GM12878 (cell line): ENCODE measurements at regions not wholly inside any gene's neighbourhood (a gene's known extent, or its start where the extent isn't known, plus 50 kb on each side); places are given as distances from the start of the nearest gene placed in this dataset.

ENCODE experiments used
- ATAC-seq: fragments of 200-7000 bp; cut with Tn5 transposase; 3 replicates; pipeline ENCODE4 v1.9.1; 2020; ENCODE audit warnings: mild to moderate bottlenecking, moderate library complexity
- BruUV-seq: library from RNA; stranded (reverse); fragments of 400-500 nt; replicated peaks from 2 replicates; lab custom pipeline; 2021; lab: Mats Ljungman, UMichigan
- CTCF ChIA-PET: fragments of 300-600 bp; sonication (Branson Sonifier 250); formaldehyde crosslinking; extraction: SDS; loops from one replicate; lab custom pipeline; 2021; ENCODE audit warnings: inconsistent platforms; lab: Yijun Ruan, JAX
- POLR2A ChIA-PET: fragments of 350-600 bp; formaldehyde crosslinking; extraction: SDS; loops from one replicate; lab custom pipeline; 2021; ENCODE audit warnings: inconsistent platforms; lab: Charles Lee
- RAD21 ChIA-PET: fragments of 300-600 bp; sonication (Branson Sonifier 250); formaldehyde crosslinking; loops from one replicate; lab custom pipeline; 2023; ENCODE audit warnings: antibody characterized with exemption; ENCODE audit not compliant: unreplicated experiment; lab: Charles Lee
- SMC1A ChIA-PET: fragments of 300-600 bp; sonication (Branson Sonifier 250); formaldehyde crosslinking; loops from one replicate; lab custom pipeline; 2023; ENCODE audit not compliant: unreplicated experiment, uncharacterized antibody; lab: Charles Lee
- DNase-seq: peaks from one replicate; pipeline ENCODE4 v3.0.0-alpha.2; 2011; ENCODE audit warnings: low read depth, low spot score
- FAIRE-seq: peaks from 3 replicates; lab custom pipeline; 2011; peaks lifted over from hg19 to GRCh38; lab: Jason Lieb, UNC
- H2AFZ ChIP-seq: 2 replicates; pipeline ENCODE4 v1.6.0; 2011; ENCODE audit warnings: low read depth, low read length, control low read depth; ENCODE audit not compliant: control insufficient read depth
- H3K27ac ChIP-seq: 2 replicates; pipeline ENCODE4 v1.5.1; 2011; ENCODE audit warnings: control low read depth; ENCODE audit not compliant: control insufficient read depth, insufficient read depth
- H3K27me3 ChIP-seq, 2 experiments: replicated peaks in 1 of 2; 2 replicates each; pipeline versions ENCODE4 v1.6.0 to v1.6.1; 2011; ENCODE audit warnings: low read length in 1 of 2; ENCODE audit not compliant: control insufficient read depth in 2 of 2, insufficient read depth in 2 of 2
- H3K36me3 ChIP-seq, 2 experiments: 2 replicates each; pipeline ENCODE4 v1.5.1; 2011; ENCODE audit warnings: low read length in 1 of 2; ENCODE audit not compliant: control insufficient read depth in 2 of 2, insufficient read depth in 2 of 2
- H3K4me1 ChIP-seq: 2 replicates; pipeline ENCODE4 v1.6.1; 2011; ENCODE audit warnings: mild to moderate bottlenecking, low read length, moderate library complexity, mixed read lengths; ENCODE audit not compliant: control insufficient read depth, insufficient read depth
- H3K4me2 ChIP-seq: 2 replicates; pipeline ENCODE4 v1.6.0; 2011; ENCODE audit warnings: control low read depth; ENCODE audit not compliant: control insufficient read depth, insufficient read depth
- H3K4me3 ChIP-seq: fragments of 200-600 bp; sonication (generic); 2 replicates; pipeline ENCODE4 v1.5.1; 2016
- H3K79me2 ChIP-seq: 2 replicates; pipeline ENCODE4 v1.6.0; 2011; ENCODE audit warnings: low read length; ENCODE audit not compliant: control insufficient read depth, insufficient read depth
- H3K9ac ChIP-seq: 2 replicates; pipeline ENCODE4 v1.8.0; 2011; ENCODE audit warnings: low read length, control low read depth, mixed read lengths; ENCODE audit not compliant: control insufficient read depth, insufficient read depth
- H3K9me3 ChIP-seq: replicated peaks from 3 replicates; pipeline ENCODE4 v1.5.1; 2011; ENCODE audit warnings: mild to moderate bottlenecking, low read length; ENCODE audit not compliant: control insufficient read depth, insufficient read depth
- H4K20me1 ChIP-seq: 2 replicates; pipeline ENCODE4 v1.6.0; 2011; ENCODE audit not compliant: control insufficient read depth, insufficient read depth
- GABPA ChIP-seq: IDR thresholded peaks from 2 replicates; pipeline ENCODE4 v1.6.1; 2014; ENCODE audit warnings: antibody characterized with exemption, low read depth, mild to moderate bottlenecking, inconsistent platforms
- TCF7 ChIP-seq: IDR thresholded peaks from 2 replicates; pipeline ENCODE4 v1.6.1; 2014; ENCODE audit warnings: antibody characterized with exemption, borderline replicate concordance
- YBX1 ChIP-seq: fragments of 450-650 bp; IDR thresholded peaks from 2 replicates; pipeline ENCODE4 v1.6.1; 2016; ENCODE audit warnings: antibody characterized with exemption
- ZNF622 ChIP-seq: fragments of 450-650 bp; IDR thresholded peaks from 2 replicates; pipeline ENCODE4 v1.6.1; 2017; ENCODE audit warnings: mild to moderate bottlenecking, inconsistent platforms
- ZZZ3 ChIP-seq: IDR thresholded peaks from 2 replicates; pipeline ENCODE4 v1.6.1; 2011; ENCODE audit warnings: low read depth; ENCODE audit not compliant: control insufficient read depth, insufficient read length
- whole genome bisulfite sequencing: methylation state at CpG from one replicate; pipeline ENCODE4 v1.1.6; 2016; ENCODE audit warnings: low lambda C conversion rate; ENCODE audit not compliant: insufficient replicate concordance, insufficient coverage; ENCODE audit errors: missing lambda C conversion rate; 5-methylcytosine and 5-hydroxymethylcytosine counted together
- in situ Hi-C: fragments of 300-500 bp; cut with MboI; formaldehyde crosslinking; loops from 9 replicates; pipeline ENCODE4 v1.14.3; 2018; ENCODE audit warnings: mixed read lengths
- intact Hi-C: fragments of 100-400 bp; cut with micrococcal nuclease; formaldehyde crosslinking; loops from one replicate; pipeline ENCODE4 v1.14.2; 2022; ENCODE audit not compliant: unreplicated experiment
- TF ChIP-seq, protein P1 (sequence below): fragments of 450-650 bp; IDR thresholded peaks from 2 replicates; pipeline ENCODE4 v1.6.1; 2016; ENCODE audit warnings: mild to moderate bottlenecking
- TF ChIP-seq, protein P2 (sequence below): IDR thresholded peaks from 2 replicates; pipeline ENCODE4 v1.6.1; 2012; ENCODE audit warnings: low read depth, low read length, improper control_type of control experiment
- TF ChIP-seq, protein P3 (sequence below): IDR thresholded peaks from 2 replicates; pipeline ENCODE4 v1.6.1; 2011; ENCODE audit warnings: low read depth, low read length, improper control_type of control experiment, borderline replicate concordance

DNA sequence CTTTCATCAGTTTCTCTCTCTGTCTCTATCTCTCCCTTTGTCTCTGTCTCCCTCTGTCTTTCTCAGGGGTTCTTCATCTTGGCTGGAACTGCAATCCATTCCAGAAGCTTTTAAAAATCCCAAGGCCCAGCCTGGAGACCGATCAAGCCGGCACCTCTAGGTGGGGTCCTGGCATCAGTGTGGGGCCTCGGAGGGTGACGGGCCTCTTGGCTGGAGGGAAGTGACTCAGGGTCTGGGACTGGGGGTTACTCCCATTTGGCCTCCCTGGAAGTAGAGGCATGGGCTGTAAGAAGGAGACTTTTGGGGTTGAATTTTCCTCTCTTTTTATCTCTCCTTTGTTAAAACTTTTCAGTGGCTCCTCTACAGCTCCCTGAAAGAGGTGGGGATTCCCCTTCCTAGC, 52.8 kb upstream of the OTOF start:
- TF ChIP-seq GABPA (no peak), YBX1 (no peak), ZNF622 (no peak), ZZZ3 (no peak), TCF7 (no peak)
- TF ChIP-seq, protein P1, sequence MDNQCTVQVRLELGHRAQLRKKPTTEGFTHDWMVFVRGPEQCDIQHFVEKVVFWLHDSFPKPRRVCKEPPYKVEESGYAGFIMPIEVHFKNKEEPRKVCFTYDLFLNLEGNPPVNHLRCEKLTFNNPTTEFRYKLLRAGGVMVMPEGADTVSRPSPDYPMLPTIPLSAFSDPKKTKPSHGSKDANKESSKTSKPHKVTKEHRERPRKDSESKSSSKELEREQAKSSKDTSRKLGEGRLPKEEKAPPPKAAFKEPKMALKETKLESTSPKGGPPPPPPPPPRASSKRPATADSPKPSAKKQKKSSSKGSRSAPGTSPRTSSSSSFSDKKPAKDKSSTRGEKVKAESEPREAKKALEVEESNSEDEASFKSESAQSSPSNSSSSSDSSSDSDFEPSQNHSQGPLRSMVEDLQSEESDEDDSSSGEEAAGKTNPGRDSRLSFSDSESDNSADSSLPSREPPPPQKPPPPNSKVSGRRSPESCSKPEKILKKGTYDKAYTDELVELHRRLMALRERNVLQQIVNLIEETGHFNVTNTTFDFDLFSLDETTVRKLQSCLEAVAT: no peak
- TF ChIP-seq, protein P2, sequence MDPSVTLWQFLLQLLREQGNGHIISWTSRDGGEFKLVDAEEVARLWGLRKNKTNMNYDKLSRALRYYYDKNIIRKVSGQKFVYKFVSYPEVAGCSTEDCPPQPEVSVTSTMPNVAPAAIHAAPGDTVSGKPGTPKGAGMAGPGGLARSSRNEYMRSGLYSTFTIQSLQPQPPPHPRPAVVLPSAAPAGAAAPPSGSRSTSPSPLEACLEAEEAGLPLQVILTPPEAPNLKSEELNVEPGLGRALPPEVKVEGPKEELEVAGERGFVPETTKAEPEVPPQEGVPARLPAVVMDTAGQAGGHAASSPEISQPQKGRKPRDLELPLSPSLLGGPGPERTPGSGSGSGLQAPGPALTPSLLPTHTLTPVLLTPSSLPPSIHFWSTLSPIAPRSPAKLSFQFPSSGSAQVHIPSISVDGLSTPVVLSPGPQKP: no peak
- TF ChIP-seq, protein P3, sequence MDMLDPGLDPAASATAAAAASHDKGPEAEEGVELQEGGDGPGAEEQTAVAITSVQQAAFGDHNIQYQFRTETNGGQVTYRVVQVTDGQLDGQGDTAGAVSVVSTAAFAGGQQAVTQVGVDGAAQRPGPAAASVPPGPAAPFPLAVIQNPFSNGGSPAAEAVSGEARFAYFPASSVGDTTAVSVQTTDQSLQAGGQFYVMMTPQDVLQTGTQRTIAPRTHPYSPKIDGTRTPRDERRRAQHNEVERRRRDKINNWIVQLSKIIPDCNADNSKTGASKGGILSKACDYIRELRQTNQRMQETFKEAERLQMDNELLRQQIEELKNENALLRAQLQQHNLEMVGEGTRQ: no peak
- TF ChIP-seq, all 136 proteins: peak for 0
- Histone ChIP-seq H3K4me2 (no peak overlapping the region), H3K9me3 (no peaks in the 10 kb centered on the region), H3K36me3 (no peaks in the 10 kb centered on the region), H3K27me3 (peaks cover 0 to 3% of the 10 kb centered on the region in 2 experiments; a peak in 2 of 4 replicates), H4K20me1 (no peaks in the 10 kb centered on the region), H3K79me2 (no peaks in the 10 kb centered on the region), H2AFZ (no peak overlapping the region), H3K27ac (no peak overlapping the region), H3K4me1 (no peaks in the 10 kb centered on the region), H3K9ac (no peak overlapping the region), H3K4me3 (no peak overlapping the region)
- ChIA-PET SMC1A (no interaction called here), POLR2A (no interaction called here), RAD21 (no interaction called here), CTCF (interaction anchor here (1.6 kb wide), 1 partner anchor 10 kb away, joined by 3 read pairs; no protein-coding TSS in a partner anchor)
- FAIRE-seq (no peak), ATAC-seq (no peak), DNase-seq (no peak)
- no TSS peak for BruUV-seq
- WGBS: 60% methylated on average over 4 of the region's 4 CpGs
- intact Hi-C loops: no loop called here
- in situ Hi-C loops: no loop called here
